Inferior parietal cortex (tissue), 1 donor: ENCODE measurements at regions not wholly inside any gene's neighbourhood (a gene's known extent, or its start where the extent isn't known, plus 50 kb on each side); places are given as distances from the start of the nearest gene placed in this dataset.
A peak's percentile ranks its signal among the peaks of the same experiment; 100 is the strongest.

ENCODE experiments used
- DNase-seq: peaks from one replicate; pipeline ENCODE4 v3.0.0-alpha.2; 2016; ENCODE audit errors: extremely low spot score

- DNase-seq = peak; percentile 61
These were observed 629.0 kb upstream of the CDH8 start for GRCh38 chr16:62665269-62665668.

- no peak for DNase-seq
These were observed 628.3 kb upstream of the CDH8 start for GRCh38 chr16:62664566-62664965.

- no peak for DNase-seq
These were observed 625.2 kb upstream of the CDH8 start for GRCh38 chr16:62661435-62661834.

- DNase-seq = no peak
These were observed 620.9 kb upstream of the CDH8 start for GRCh38 chr16:62657116-62657515.

- DNase-seq = no peak
These were observed 616.3 kb upstream of the CDH8 start for GRCh38 chr16:62652441-62653120.

GRCh38 chr16:62648256-62648655, 612.0 kb upstream of the CDH8 start:
- no peak for DNase-seq

- no peak for DNase-seq
These were observed 608.0 kb upstream of the CDH8 start for GRCh38 chr16:62644030-62644812.

- no peak for DNase-seq
These were observed 606.4 kb upstream of the CDH8 start for GRCh38 chr16:62642677-62643076.

GRCh38 chr16:62639890-62640289, 603.7 kb upstream of the CDH8 start:
- no peak for DNase-seq

GRCh38 chr16:62638964-62639870, 603.0 kb upstream of the CDH8 start:
- no peak for DNase-seq

- no peak for DNase-seq
These were observed 602.2 kb upstream of the CDH8 start for GRCh38 chr16:62638324-62638911.

- no peak for DNase-seq
These were observed 589.1 kb upstream of the CDH8 start for GRCh38 chr16:62625326-62625725.

GRCh38 chr16:62620275-62620674, 584.0 kb upstream of the CDH8 start:
- DNase-seq = no peak

- no peak for DNase-seq
These were observed 579.3 kb upstream of the CDH8 start for GRCh38 chr16:62615526-62615925.

GRCh38 chr16:62610291-62610690, 574.1 kb upstream of the CDH8 start:
- no peak for DNase-seq

GRCh38 chr16:62602790-62603189, 566.6 kb upstream of the CDH8 start:
- DNase-seq = no peak

GRCh38 chr16:62597875-62598274, 561.6 kb upstream of the CDH8 start:
- DNase-seq = no peak

- DNase-seq = no peak
These were observed 560.3 kb upstream of the CDH8 start for GRCh38 chr16:62596584-62596983.

GRCh38 chr16:62596125-62596524, 559.9 kb upstream of the CDH8 start:
- no peak for DNase-seq

GRCh38 chr16:62586128-62586862, 550.1 kb upstream of the CDH8 start:
- no peak for DNase-seq

- peak; percentile 53 for DNase-seq
These were observed 548.9 kb upstream of the CDH8 start for GRCh38 chr16:62585041-62585545.
